Small intestine (tissue), 7 donors: ENCODE measurements at regions not wholly inside any gene's neighbourhood (a gene's known extent, or its start where the extent isn't known, plus 50 kb on each side); places are given as distances from the start of the nearest gene placed in this dataset.

ENCODE experiments used
- DNase-seq, 2 donors: peaks; one replicate each; pipeline versions ENCODE4 v3.0.0 to v3.0.0-alpha.2; 2013
- FAIRE-seq: peaks from 2 replicates; lab custom pipeline; 2012; peaks lifted over from hg19 to GRCh38; lab: Jason Lieb, UNC
- H3K27ac ChIP-seq, 3 donors: one replicate each; pipeline ENCODE4 v1.5.1; 2013; ENCODE audit warnings: low read length in 2 of 3, mild to moderate bottlenecking in 2 of 3, control low read depth in 1 of 3, inconsistent platforms in 1 of 3, low read depth in 1 of 3, moderate library complexity in 1 of 3
- H3K27me3 ChIP-seq, 3 donors: one replicate each; pipeline ENCODE4 v1.6.1; 2013; ENCODE audit warnings: low read length in 3 of 3, inconsistent platforms in 1 of 3; ENCODE audit not compliant: control insufficient read depth in 3 of 3, insufficient read depth in 3 of 3
- H3K36me3 ChIP-seq, 3 donors: one replicate each; pipeline ENCODE4 v1.6.1; 2013; ENCODE audit warnings: low read length in 3 of 3, inconsistent platforms in 1 of 3, low read depth in 1 of 3, mild to moderate bottlenecking in 1 of 3, moderate library complexity in 1 of 3; ENCODE audit not compliant: control insufficient read depth in 3 of 3, insufficient read depth in 2 of 3
- H3K4me1 ChIP-seq, 3 donors: one replicate each; pipeline ENCODE4 v1.6.1; 2013; ENCODE audit warnings: low read length in 2 of 3, inconsistent platforms in 1 of 3, low read depth in 1 of 3, mild to moderate bottlenecking in 1 of 3, moderate library complexity in 1 of 3; ENCODE audit not compliant: control insufficient read depth in 3 of 3, insufficient read depth in 2 of 3
- H3K4me3 ChIP-seq, 3 donors: one replicate each; pipeline ENCODE4 v1.5.1; 2013; ENCODE audit warnings: low read length in 3 of 3, control low read depth in 1 of 3, inconsistent platforms in 1 of 3, low read depth in 1 of 3, mild to moderate bottlenecking in 1 of 3, moderate library complexity in 1 of 3
- H3K9me3 ChIP-seq, 2 donors: one replicate each; pipeline ENCODE4 v1.6.1; 2013; ENCODE audit warnings: low read depth in 1 of 2, low read length in 1 of 2; ENCODE audit not compliant: control insufficient read depth in 2 of 2, insufficient read depth in 1 of 2
- WGBS, 3 donors: extraction: QIAGEN DNeasy Blood & Tissue Kit; methylation state at CpG; one replicate each; pipeline ENCODE4 v1.1.7; 2013; 5-methylcytosine and 5-hydroxymethylcytosine counted together
- donor health status: healthy with polysubstance abuse.
- donor health status: control.
- donor health status: control.
- donor health status: Bipolar disorder and iron deficiency.
- donor health status: healthy.

DNA sequence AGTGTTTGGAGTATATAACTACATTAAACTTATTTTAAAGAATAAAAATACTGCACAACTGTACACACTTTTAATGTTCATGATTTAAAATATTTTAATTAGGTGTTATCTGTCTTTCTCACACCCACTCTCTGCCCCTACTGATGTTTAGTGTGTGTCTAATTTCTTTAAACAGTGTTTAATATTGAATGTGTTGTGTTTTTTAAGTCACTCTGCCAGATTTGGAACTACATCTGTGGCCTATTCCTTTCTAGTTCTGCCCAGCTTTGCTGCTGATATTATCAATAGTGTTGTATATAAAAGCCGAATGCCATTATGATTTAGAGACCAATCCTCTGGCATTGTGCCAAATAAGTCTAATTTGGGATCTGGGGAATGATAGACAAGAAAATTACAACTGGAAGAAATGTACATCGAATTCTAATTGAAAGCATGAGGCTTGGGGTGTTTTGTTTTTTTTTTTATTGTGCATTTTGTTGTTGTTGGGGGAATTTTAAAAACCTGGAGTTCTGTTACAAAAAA is 398.0 kb downstream of the CPS1 start:
- FAIRE-seq (no peak), DNase-seq (no peak)
- Histone ChIP-seq H3K27me3 (no peaks in the 10 kb centered on the region), H3K4me3 (no peak overlapping the region), H3K36me3 (no peaks in the 10 kb centered on the region), H3K9me3 (no peaks in the 10 kb centered on the region), H3K27ac (no peak overlapping the region), H3K4me1 (no peaks in the 10 kb centered on the region)
- WGBS, 3 donors = 54 to 66% (median 56%) methylated on average over 2 of the region's 2 CpGs

DNA sequence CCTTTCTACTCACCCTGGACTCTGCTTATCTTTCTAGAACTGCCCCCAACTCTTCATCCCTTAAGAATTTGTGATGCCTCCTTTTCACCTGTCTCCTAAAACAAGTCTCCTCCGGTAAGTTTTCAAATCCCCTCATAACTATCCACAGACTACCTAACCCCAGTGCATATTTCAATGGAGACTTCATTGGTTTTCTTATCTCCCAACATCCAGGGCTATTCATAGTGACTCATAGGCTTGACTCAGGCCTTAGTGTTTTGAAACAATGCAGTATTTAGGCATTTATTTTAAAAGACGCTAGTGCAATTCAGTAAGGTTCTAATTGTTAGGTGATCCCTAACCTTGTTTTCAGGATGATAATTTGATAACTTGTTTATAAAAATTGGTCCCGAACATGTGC is 399.2 kb downstream of the CPS1 start:
- FAIRE-seq = no peak

DNA sequence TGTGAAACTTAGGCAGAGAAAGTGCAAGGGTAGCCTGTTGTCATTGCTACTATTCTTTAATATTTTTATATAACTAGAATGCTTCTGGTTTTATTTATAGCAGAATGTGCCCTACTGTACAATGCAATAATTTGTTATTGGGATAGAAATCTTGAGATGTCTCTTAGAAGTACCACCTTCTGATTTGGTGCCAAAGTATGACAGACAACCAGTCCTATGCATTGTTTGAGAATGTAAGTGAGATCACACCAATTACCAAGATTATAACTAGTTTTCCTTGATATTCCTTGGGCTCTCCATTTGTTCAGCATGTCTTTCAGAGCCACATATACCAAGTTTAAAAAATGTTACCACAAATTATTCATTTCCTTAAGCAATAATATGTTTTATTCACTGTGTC is 399.7 kb downstream of the CPS1 start:
- Histone ChIP-seq H3K27ac (no peak overlapping the region), H3K4me3 (no peak overlapping the region), H3K27me3 (no peaks in the 10 kb centered on the region), H3K9me3 (no peaks in the 10 kb centered on the region), H3K4me1 (no peaks in the 10 kb centered on the region), H3K36me3 (no peaks in the 10 kb centered on the region)
- FAIRE-seq = no peak
- DNase-seq = no peak

More for the DNA sequence above, 399.2 kb downstream of the CPS1 start:
- H3K27me3 ChIP-seq = no peaks in the 10 kb centered on the region
- 72 to 82% (median 81%) methylated on average over 3 of the region's 3 CpGs for WGBS, 3 donors
- no peaks in the 10 kb centered on the region for H3K36me3 ChIP-seq
- no peaks in the 10 kb centered on the region for H3K9me3 ChIP-seq
- DNase-seq = no peak
- no peak overlapping the region for H3K4me3 ChIP-seq
- no peaks in the 10 kb centered on the region for H3K4me1 ChIP-seq
- H3K27ac ChIP-seq = no peak overlapping the region

DNA sequence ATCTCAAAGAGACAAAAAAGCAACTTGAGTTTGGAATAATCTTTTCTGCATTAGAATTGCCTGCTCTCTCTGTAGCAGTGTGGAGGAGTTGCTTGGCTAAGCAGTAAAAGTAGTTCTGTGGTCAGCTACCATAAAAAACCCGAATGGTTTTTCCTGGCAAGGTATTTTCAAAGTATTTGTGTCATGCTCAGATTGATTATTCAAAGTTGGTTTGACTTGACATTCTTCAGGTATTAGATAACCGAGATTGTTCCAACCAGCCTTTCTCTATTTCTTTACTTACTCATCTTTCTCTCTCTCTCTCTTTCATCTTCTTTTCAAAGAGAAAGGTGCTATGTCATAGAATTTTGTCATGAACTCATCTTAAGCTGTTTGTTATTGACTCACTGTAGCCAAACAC is 404.9 kb downstream of the CPS1 start:
- H3K27me3 ChIP-seq = no peaks in the 10 kb centered on the region
- DNase-seq (no peak), FAIRE-seq (no peak)
- WGBS, 3 donors = 45 to 65% (median 50%) methylated on average over 2 of the region's 2 CpGs
- no peak overlapping the region for H3K4me3 ChIP-seq
- no peaks in the 10 kb centered on the region for H3K36me3 ChIP-seq
- H3K9me3 ChIP-seq = no peaks in the 10 kb centered on the region
- no peaks in the 10 kb centered on the region for H3K4me1 ChIP-seq
- no peak overlapping the region for H3K27ac ChIP-seq

- no peaks in the 10 kb centered on the region for H3K4me1 ChIP-seq
- 66 to 81% (median 77%) methylated on average over 2 of the region's 2 CpGs for WGBS, 3 donors
- DNase-seq (no peak), FAIRE-seq (no peak)
- no peak overlapping the region for H3K27ac ChIP-seq
- no peaks in the 10 kb centered on the region for H3K36me3 ChIP-seq
- H3K4me3 ChIP-seq = no peak overlapping the region
- H3K27me3 ChIP-seq = no peaks in the 10 kb centered on the region
- H3K9me3 ChIP-seq = no peaks in the 10 kb centered on the region
Observed at GRCh38 chr2:210963386-210963785, 407.0 kb downstream of the CPS1 start.

GRCh38 chr2:210964141-210964764 is 407.9 kb downstream of the CPS1 start:
- Histone ChIP-seq H3K4me1 (no peaks in the 10 kb centered on the region), H3K4me3 (no peak overlapping the region), H3K27me3 (no peaks in the 10 kb centered on the region), H3K27ac (no peak overlapping the region), H3K36me3 (no peaks in the 10 kb centered on the region), H3K9me3 (no peaks in the 10 kb centered on the region)
- 59 to 76% (median 72%) methylated on average over 2 of the region's 2 CpGs for WGBS, 3 donors
- FAIRE-seq (no peak), DNase-seq (no peak)

DNA sequence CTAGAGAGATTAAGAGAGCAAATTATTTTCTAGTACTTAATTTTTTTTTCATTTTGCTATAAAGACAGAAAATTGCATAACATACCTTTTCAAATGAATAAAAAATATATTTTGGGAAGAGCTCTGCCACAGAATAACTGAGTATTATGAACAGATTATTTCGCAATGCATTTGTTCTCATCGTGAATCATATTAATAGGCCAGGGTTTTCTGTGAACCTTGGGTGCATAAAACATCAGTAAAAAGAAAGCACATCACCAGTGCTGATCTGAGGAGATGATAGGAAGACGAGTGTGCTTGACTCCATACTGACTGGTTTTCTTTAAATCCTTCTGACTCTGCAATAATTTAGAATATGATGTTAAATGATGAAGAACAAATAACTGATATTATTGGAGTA is 409.1 kb downstream of the CPS1 start:
- 68 to 76% (median 75%) methylated on average over 3 of the region's 3 CpGs for WGBS, 3 donors
- Histone ChIP-seq H3K27ac (no peak overlapping the region), H3K36me3 (no peaks in the 10 kb centered on the region), H3K9me3 (no peaks in the 10 kb centered on the region), H3K27me3 (no peaks in the 10 kb centered on the region), H3K4me1 (no peaks in the 10 kb centered on the region), H3K4me3 (no peak overlapping the region)
- FAIRE-seq = no peak
- DNase-seq = no peak

DNA sequence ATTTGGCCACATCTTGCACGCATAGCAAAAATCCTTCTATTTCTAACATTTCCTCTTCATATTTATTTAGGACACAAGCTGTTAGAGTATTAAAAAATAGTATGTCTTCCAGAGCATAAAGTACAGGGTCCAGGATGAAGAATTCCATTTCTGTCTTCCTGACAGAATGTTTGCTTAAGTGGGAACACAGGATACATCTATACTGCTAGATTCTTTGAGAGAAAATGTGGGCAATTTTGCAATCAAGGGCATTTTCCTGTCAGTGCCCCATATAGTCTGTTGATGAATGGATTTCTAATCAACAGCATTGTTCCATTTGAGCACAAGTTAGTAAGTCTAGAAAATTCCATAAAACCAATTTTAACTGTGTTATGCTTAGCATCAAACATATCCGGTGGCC is 409.9 kb downstream of the CPS1 start:
- Histone ChIP-seq H3K4me1 (no peaks in the 10 kb centered on the region), H3K27ac (no peak overlapping the region), H3K36me3 (no peaks in the 10 kb centered on the region), H3K9me3 (no peaks in the 10 kb centered on the region), H3K4me3 (no peak overlapping the region), H3K27me3 (no peaks in the 10 kb centered on the region)
- DNase-seq (no peak), FAIRE-seq (no peak)
- 88 to 91% (median 91%) methylated on average over 2 of the region's 2 CpGs for WGBS, 3 donors

DNA sequence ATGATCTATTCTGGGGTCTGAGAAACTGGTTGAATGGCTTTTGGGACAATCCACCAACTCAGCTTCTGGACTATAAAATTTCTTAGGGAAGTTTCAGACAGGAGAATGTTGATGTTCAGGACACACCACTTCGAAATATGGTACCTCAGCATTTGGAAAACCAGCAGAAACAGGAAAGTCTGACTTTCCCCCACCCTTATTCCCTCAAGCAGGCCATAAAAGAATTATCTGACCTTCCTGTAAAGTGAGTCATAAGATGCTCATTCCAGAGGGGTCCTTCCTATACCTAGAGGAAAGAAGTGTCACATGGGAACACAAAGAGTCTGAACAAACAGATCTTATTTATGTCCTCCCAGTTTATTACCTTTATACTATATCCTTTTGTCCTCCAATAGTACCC is 415.0 kb downstream of the CPS1 start:
- Histone ChIP-seq H3K4me3 (no peak overlapping the region), H3K27ac (no peak overlapping the region), H3K36me3 (no peaks in the 10 kb centered on the region), H3K4me1 (no peaks in the 10 kb centered on the region), H3K9me3 (no peaks in the 10 kb centered on the region), H3K27me3 (no peaks in the 10 kb centered on the region)
- DNase-seq = no peak
- 29 to 55% (median 34%) methylated on average over 1 of the region's 1 CpG for WGBS, 3 donors
- FAIRE-seq = no peak
